ENCODE measurements at regions not wholly inside any gene's neighbourhood (a gene's known extent, or its start where the extent isn't known, plus 50 kb on each side); places are given as distances from the start of the nearest gene placed in this dataset.
A peak's percentile ranks its signal among the peaks of the same experiment; 100 is the strongest.

GRCh38 chr14:71650187-71650755 is 282.0 kb upstream of the RGS6 start:
- no peak for DNase-seq

GRCh38 chr14:71651228-71651627 is 281.0 kb upstream of the RGS6 start:
- DNase-seq, result no peak

GRCh38 chr14:71652368-71652767 is 279.9 kb upstream of the RGS6 start:
- DNase-seq, result no peak

- DNase-seq, result no peak
Measured at GRCh38 chr14:71654810-71655209, 277.4 kb upstream of the RGS6 start.

GRCh38 chr14:71658261-71658860 is 273.9 kb upstream of the RGS6 start:
- DNase-seq, result peak in 1 of 2 experiments; percentile 13

- DNase-seq, result no peak
Measured at GRCh38 chr14:71659159-71659558, 273.1 kb upstream of the RGS6 start.

GRCh38 chr14:71661441-71661840 is 270.8 kb upstream of the RGS6 start:
- DNase-seq, result peak in 1 of 2 experiments; percentile 69

- no peak for DNase-seq
Measured at GRCh38 chr14:71662291-71662790, 269.9 kb upstream of the RGS6 start.

- DNase-seq, result no peak
Measured at GRCh38 chr14:71665157-71665556, 267.1 kb upstream of the RGS6 start.

- DNase-seq, result no peak
Measured at GRCh38 chr14:71665781-71666180, 266.4 kb upstream of the RGS6 start.

- no peak for DNase-seq
Measured at GRCh38 chr14:71666571-71667145, 265.6 kb upstream of the RGS6 start.

- no peak for DNase-seq
Measured at GRCh38 chr14:71668186-71668912, 263.9 kb upstream of the RGS6 start.

- no peak for DNase-seq
Measured at GRCh38 chr14:71672596-71672995, 259.6 kb upstream of the RGS6 start.

- no peak for DNase-seq
Measured at GRCh38 chr14:71675126-71675899, 256.9 kb upstream of the RGS6 start.

- no peak for DNase-seq
Measured at GRCh38 chr14:71675900-71676287, 256.3 kb upstream of the RGS6 start.

- DNase-seq, result no peak
Measured at GRCh38 chr14:71680736-71681387, 251.4 kb upstream of the RGS6 start.

GRCh38 chr14:71682337-71682736 is 249.9 kb upstream of the RGS6 start:
- DNase-seq, result no peak

- no peak for DNase-seq
Measured at GRCh38 chr14:71684323-71684722, 247.9 kb upstream of the RGS6 start.

- no peak for DNase-seq
Measured at GRCh38 chr14:71686677-71687076, 245.6 kb upstream of the RGS6 start.

GRCh38 chr14:71687166-71687831 is 244.9 kb upstream of the RGS6 start:
- no peak for DNase-seq

GRCh38 chr14:71688576-71688975 is 243.7 kb upstream of the RGS6 start:
- no peak for DNase-seq

GRCh38 chr14:71690478-71690877 is 241.8 kb upstream of the RGS6 start:
- no peak for DNase-seq
